ENCODE measurements at regions not wholly inside any gene's neighbourhood (a gene's known extent, or its start where the extent isn't known, plus 50 kb on each side); places are given as distances from the start of the nearest gene placed in this dataset.
"Not testable (repeated sequence)": the region's sequence is repeated elsewhere in the genome, so short reads cannot be mapped to it uniquely, and the experiment has no call there.

GRCh38 chr4:20085156-20085555 lies 166.5 kb upstream of the SLIT2 start:
- no peak overlapping the region for H3K4me3 ChIP-seq (replicated peaks; ENCODE audit: low read depth, low read length)
- no peaks in the 10 kb centered on the region for H3K27me3 ChIP-seq (replicated peaks; ENCODE audit: control insufficient read depth, insufficient read depth, low read length)
- no peak for TF ChIP-seq CTCF (IDR thresholded peaks at IDR 0.05; ENCODE audit: insufficient read depth, low read length, poor library complexity, severe bottlenecking)
- DNase-seq (ENCODE audit: extremely low read depth, insufficient read length), result no peak
- H3K36me3 ChIP-seq (ENCODE audit: control insufficient read depth, insufficient read depth, low read length), result no peaks in the 10 kb centered on the region

- no peaks in the 10 kb centered on the region for H3K36me3 ChIP-seq (ENCODE audit: control insufficient read depth, insufficient read depth, low read length)
- no peak for TF ChIP-seq CTCF (IDR thresholded peaks at IDR 0.05; ENCODE audit: insufficient read depth, low read length, poor library complexity, severe bottlenecking)
- DNase-seq (ENCODE audit: extremely low read depth, insufficient read length), result no peak
- H3K4me3 ChIP-seq (replicated peaks; ENCODE audit: low read depth, low read length), result no peak overlapping the region
- no peaks in the 10 kb centered on the region for H3K27me3 ChIP-seq (replicated peaks; ENCODE audit: control insufficient read depth, insufficient read depth, low read length)
These were observed 167.2 kb upstream of the SLIT2 start for GRCh38 chr4:20084488-20084887.

GRCh38 chr4:20078644-20079043 lies 173.1 kb upstream of the SLIT2 start:
- no peak for DNase-seq (ENCODE audit: extremely low read depth, insufficient read length)
- Histone ChIP-seq H3K36me3 (ENCODE audit: control insufficient read depth, insufficient read depth, low read length) (no peaks in the 10 kb centered on the region), H3K27me3 (replicated peaks; ENCODE audit: control insufficient read depth, insufficient read depth, low read length) (no peaks in the 10 kb centered on the region), H3K4me3 (replicated peaks; ENCODE audit: low read depth, low read length) (no peak overlapping the region)
- TF ChIP-seq CTCF (IDR thresholded peaks at IDR 0.05; ENCODE audit: insufficient read depth, low read length, poor library complexity, severe bottlenecking), result no peak

GRCh38 chr4:20075248-20075871 lies 176.3 kb upstream of the SLIT2 start:
- H3K36me3 ChIP-seq (ENCODE audit: control insufficient read depth, insufficient read depth, low read length), result no peaks in the 10 kb centered on the region
- no peak overlapping the region for H3K4me3 ChIP-seq (replicated peaks; ENCODE audit: low read depth, low read length)
- TF ChIP-seq CTCF (IDR thresholded peaks at IDR 0.05; ENCODE audit: insufficient read depth, low read length, poor library complexity, severe bottlenecking), result no peak
- no peaks in the 10 kb centered on the region for H3K27me3 ChIP-seq (replicated peaks; ENCODE audit: control insufficient read depth, insufficient read depth, low read length)
- no peak for DNase-seq (ENCODE audit: extremely low read depth, insufficient read length)

GRCh38 chr4:20074450-20074849 lies 177.3 kb upstream of the SLIT2 start:
- no peak overlapping the region for H3K4me3 ChIP-seq (replicated peaks; ENCODE audit: low read depth, low read length)
- TF ChIP-seq CTCF (IDR thresholded peaks at IDR 0.05; ENCODE audit: insufficient read depth, low read length, poor library complexity, severe bottlenecking), result no peak
- H3K36me3 ChIP-seq (ENCODE audit: control insufficient read depth, insufficient read depth, low read length), result no peaks in the 10 kb centered on the region
- no peaks in the 10 kb centered on the region for H3K27me3 ChIP-seq (replicated peaks; ENCODE audit: control insufficient read depth, insufficient read depth, low read length)
- DNase-seq (ENCODE audit: extremely low read depth, insufficient read length), result no peak

- no peak for DNase-seq (ENCODE audit: extremely low read depth, insufficient read length)
- Histone ChIP-seq H3K27me3 (replicated peaks; ENCODE audit: control insufficient read depth, insufficient read depth, low read length) (no peaks in the 10 kb centered on the region), H3K36me3 (ENCODE audit: control insufficient read depth, insufficient read depth, low read length) (no peaks in the 10 kb centered on the region), H3K4me3 (replicated peaks; ENCODE audit: low read depth, low read length) (no peak overlapping the region)
- no peak for TF ChIP-seq CTCF (IDR thresholded peaks at IDR 0.05; ENCODE audit: insufficient read depth, low read length, poor library complexity, severe bottlenecking)
These were observed 185.8 kb upstream of the SLIT2 start for GRCh38 chr4:20065952-20066351.

GRCh38 chr4:20062857-20063256 lies 188.8 kb upstream of the SLIT2 start:
- H3K27me3 ChIP-seq (replicated peaks; ENCODE audit: control insufficient read depth, insufficient read depth, low read length); H3K4me3 ChIP-seq (replicated peaks; ENCODE audit: low read depth, low read length); DNase-seq (ENCODE audit: extremely low read depth, insufficient read length); H3K36me3 ChIP-seq (ENCODE audit: control insufficient read depth, insufficient read depth, low read length): not testable (repeated sequence)

Data from GM06990 (cell line).